Naive thymus-derived CD4-positive, alpha-beta T cell (primary cell): ENCODE measurements at regions not wholly inside any gene's neighbourhood (a gene's known extent, or its start where the extent isn't known, plus 50 kb on each side); places are given as distances from the start of the nearest gene placed in this dataset.

Experiments used
- ATAC-seq: fragments of 150-1000 bp; cut with Tn5 transposase; 2 replicates; pipeline ENCODE4 v1.10.0; 2021; ENCODE audit warnings: mild to moderate bottlenecking, moderate library complexity
- CTCF ChIA-PET: fragments of 350-600 bp; sonication (Branson Sonifier 250); formaldehyde crosslinking; loops from one replicate; lab custom pipeline; 2021; ENCODE audit warnings: antibody characterized with exemption; lab: Charles Lee
- POLR2A ChIA-PET: fragments of 350-600 bp; sonication (Branson Sonifier 250); formaldehyde crosslinking; loops from one replicate; lab custom pipeline; 2021; ENCODE audit warnings: antibody characterized with exemption, inconsistent platforms; lab: Charles Lee
- DNase-seq, 9 donors: peaks; one replicate each; pipeline versions ENCODE4 v3.0.0 to v3.0.0-alpha.2; 2020 to 2022; ENCODE audit warnings: mixed read lengths in 1 of 9
- H3K27ac ChIP-seq: one replicate; pipeline ENCODE4 v1.7.0; 2013; ENCODE audit warnings: mild to moderate bottlenecking, low read depth, low read length, moderate library complexity
- H3K27me3 ChIP-seq, 2 donors: one replicate each; pipeline ENCODE4 v1.7.0; 2013; ENCODE audit warnings: low read length in 2 of 2, mild to moderate bottlenecking in 2 of 2, moderate library complexity in 2 of 2; ENCODE audit not compliant: control insufficient read depth in 2 of 2, insufficient read depth in 2 of 2
- H3K36me3 ChIP-seq, 3 experiments: 1 replicate in 2 of 3; 2 replicates in 1 of 3; pipeline ENCODE4 v1.7.0; 2013; ENCODE audit warnings: low read length in 3 of 3, mild to moderate bottlenecking in 3 of 3, moderate library complexity in 1 of 3; ENCODE audit not compliant: insufficient read depth in 3 of 3, control insufficient read depth in 2 of 3
- H3K4me1 ChIP-seq, 2 donors: one replicate each; pipeline ENCODE4 v1.7.0; 2013; ENCODE audit warnings: low read length in 2 of 2, mild to moderate bottlenecking in 2 of 2, moderate library complexity in 1 of 2; ENCODE audit not compliant: control insufficient read depth in 2 of 2, insufficient read depth in 2 of 2
- H3K4me3 ChIP-seq: 2 replicates; pipeline ENCODE4 v1.7.0; 2013; ENCODE audit warnings: mild to moderate bottlenecking, low read length
- H3K9me3 ChIP-seq, 3 experiments: 1 replicate in 2 of 3; 2 replicates in 1 of 3; pipeline ENCODE4 v1.7.0; 2013; ENCODE audit warnings: low read length in 3 of 3; ENCODE audit not compliant: control insufficient read depth in 2 of 3
- H3K27ac Mint-ChIP-seq, 9 donors: one replicate each; pipeline ENCODE4 v1.8.0; 2020 to 2022; ENCODE audit warnings: mixed read lengths in 9 of 9, mild to moderate bottlenecking in 8 of 9, moderate library complexity in 5 of 9, inconsistent platforms in 2 of 9
- H3K27me3 Mint-ChIP-seq, 5 donors: one replicate each; pipeline ENCODE4 v1.8.0; 2021 to 2022; ENCODE audit warnings: mixed read lengths in 5 of 5, mild to moderate bottlenecking in 1 of 5
- H3K36me3 Mint-ChIP-seq, 5 donors: one replicate each; pipeline ENCODE4 v1.8.0; 2020 to 2022; ENCODE audit warnings: mixed read lengths in 5 of 5, mild to moderate bottlenecking in 3 of 5, inconsistent platforms in 1 of 5
- H3K4me1 Mint-ChIP-seq, 7 donors: one replicate each; pipeline ENCODE4 v1.8.0; 2020 to 2022; ENCODE audit warnings: mixed read lengths in 7 of 7, mild to moderate bottlenecking in 3 of 7, inconsistent platforms in 1 of 7
- H3K4me3 Mint-ChIP-seq, 10 donors: one replicate each; pipeline ENCODE4 v1.8.0; 2020 to 2022; ENCODE audit warnings: mild to moderate bottlenecking in 10 of 10, mixed read lengths in 10 of 10, moderate library complexity in 6 of 10, inconsistent platforms in 2 of 10
- H3K9me3 Mint-ChIP-seq, 11 donors: one replicate each; pipeline ENCODE4 v1.8.0; 2020 to 2022; ENCODE audit warnings: mixed read lengths in 11 of 11, mild to moderate bottlenecking in 4 of 11, inconsistent platforms in 1 of 11, moderate library complexity in 1 of 11
- intact Hi-C, 2 donors: fragments of 100-400 bp; cut with micrococcal nuclease; formaldehyde crosslinking; loops; one replicate each; pipeline ENCODE4 v1.15.1; 2023

- Histone ChIP-seq H3K9me3 (no peaks in the 10 kb centered on the region), H3K4me3 (no peak overlapping the region), H3K27ac (no peak overlapping the region), H3K36me3 (no peaks in the 10 kb centered on the region), H3K4me1 (no peaks in the 10 kb centered on the region), H3K27me3 (no peaks in the 10 kb centered on the region)
- intact Hi-C loops, result no loop called here
- Mint-ChIP-seq H3K36me3 (no peaks in the 10 kb centered on the region), H3K9me3 (no peaks in the 10 kb centered on the region), H3K27ac (no peak overlapping the region), H3K4me1 (peaks cover 0 to 7% (median 4%) of the 10 kb centered on the region in 7 donors), H3K27me3 (peaks cover 0 to 24% (median 4%) of the 10 kb centered on the region in 5 donors), H3K4me3 (no peak overlapping the region)
- no peak for ATAC-seq
- no peak for DNase-seq
- ChIA-PET CTCF (no interaction called here), POLR2A (no interaction called here)
Observed at GRCh38 chr18:76264876-76265250, 230.2 kb downstream of the ZNF516 start.

GRCh38 chr18:76264198-76264875 lies 230.7 kb downstream of the ZNF516 start:
- CTCF ChIA-PET, result no interaction called here

GRCh38 chr18:76263046-76264005 lies 231.7 kb downstream of the ZNF516 start:
- peaks cover 0 to 33% (median 4%) of the 10 kb centered on the region in 5 donors for H3K27me3 Mint-ChIP-seq
- H3K27ac Mint-ChIP-seq, result no peak overlapping the region
- ChIA-PET CTCF (interaction anchor here (0.8 kb wide), 1 partner anchor 10 kb away, joined by 4 read pairs; no protein-coding TSS in a partner anchor), POLR2A (no interaction called here)
- ATAC-seq (no peak), DNase-seq (no peak)
- no peaks in the 10 kb centered on the region for H3K9me3 Mint-ChIP-seq
- H3K4me3 ChIP-seq, result no peak overlapping the region
- no peaks in the 10 kb centered on the region for H3K36me3 Mint-ChIP-seq
- H3K4me1 ChIP-seq, result no peaks in the 10 kb centered on the region
- intact Hi-C loops, result no loop called here
- H3K9me3 ChIP-seq, result no peaks in the 10 kb centered on the region
- peaks cover 0 to 7% (median 4%) of the 10 kb centered on the region in 7 donors for H3K4me1 Mint-ChIP-seq
- no peak overlapping the region for H3K4me3 Mint-ChIP-seq
- no peaks in the 10 kb centered on the region for H3K36me3 ChIP-seq
- H3K27me3 ChIP-seq, result no peaks in the 10 kb centered on the region
- no peak overlapping the region for H3K27ac ChIP-seq

More at GRCh38 chr18:76264198-76264875, 230.7 kb downstream of the ZNF516 start:
- H3K4me1 ChIP-seq, result no peaks in the 10 kb centered on the region
- Mint-ChIP-seq H3K27me3 (peaks cover 0 to 25% (median 4%) of the 10 kb centered on the region in 5 donors), H3K4me1 (peaks cover 0 to 7% (median 4%) of the 10 kb centered on the region in 7 donors), H3K36me3 (no peaks in the 10 kb centered on the region), H3K27ac (peak overlapping the region in 1 of 9 donors; percentile 66), H3K4me3 (peak overlapping the region in 3 of 10 donors; percentile 3 to 38 (median 12)), H3K9me3 (no peaks in the 10 kb centered on the region)
- H3K4me3 ChIP-seq, result no peak overlapping the region
- POLR2A ChIA-PET, result no interaction called here
- no peaks in the 10 kb centered on the region for H3K27me3 ChIP-seq
- ATAC-seq (no peak), DNase-seq (no peak)
- no peak overlapping the region for H3K27ac ChIP-seq
- intact Hi-C loops, result no loop called here
- no peaks in the 10 kb centered on the region for H3K9me3 ChIP-seq
- H3K36me3 ChIP-seq, result no peaks in the 10 kb centered on the region

GRCh38 chr18:76260941-76261472 lies 234.0 kb downstream of the ZNF516 start:
- no peak overlapping the region for H3K27ac ChIP-seq
- peaks cover 0 to 7% (median 2%) of the 10 kb centered on the region in 7 donors for H3K4me1 Mint-ChIP-seq
- no peaks in the 10 kb centered on the region for H3K36me3 Mint-ChIP-seq
- DNase-seq, result no peak
- intact Hi-C loops, result no loop called here
- no peak for ATAC-seq
- H3K27me3 ChIP-seq, result no peaks in the 10 kb centered on the region
- H3K27ac Mint-ChIP-seq, result peak overlapping the region in 1 of 9 donors; percentile 0
- H3K36me3 ChIP-seq, result no peaks in the 10 kb centered on the region
- peaks cover 2 to 29% (median 8%) of the 10 kb centered on the region in 5 donors for H3K27me3 Mint-ChIP-seq
- H3K9me3 ChIP-seq, result no peaks in the 10 kb centered on the region
- CTCF ChIA-PET, result no interaction called here
- no peak overlapping the region for H3K4me3 ChIP-seq
- H3K4me3 Mint-ChIP-seq, result no peak overlapping the region
- no peaks in the 10 kb centered on the region for H3K9me3 Mint-ChIP-seq
- H3K4me1 ChIP-seq, result no peaks in the 10 kb centered on the region
- POLR2A ChIA-PET, result no interaction called here

DNA sequence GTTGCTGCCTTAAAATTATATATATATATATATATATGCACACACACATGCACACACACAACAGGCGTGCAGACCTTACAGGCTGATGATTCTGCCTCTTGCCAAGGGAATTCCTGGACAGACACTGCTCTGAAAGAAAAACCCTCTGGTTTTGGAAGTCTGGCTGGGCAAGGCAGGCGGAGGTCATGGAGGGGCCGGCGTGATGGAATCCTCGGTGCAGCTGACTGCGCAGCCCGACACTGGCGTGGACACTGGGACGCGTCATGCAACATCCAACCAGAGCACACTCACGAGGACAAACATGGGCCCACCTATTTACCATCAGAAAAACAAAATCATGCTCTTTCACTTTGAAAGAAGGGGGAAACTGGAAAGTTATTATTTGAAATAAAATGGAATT lies 235.3 kb downstream of the ZNF516 start:
- H3K36me3 ChIP-seq, result no peaks in the 10 kb centered on the region
- intact Hi-C loops, result no loop called here
- H3K4me1 ChIP-seq, result no peaks in the 10 kb centered on the region
- Mint-ChIP-seq H3K4me1 (peaks cover 0 to 6% (median 0%) of the 10 kb centered on the region in 7 donors), H3K27ac (no peak overlapping the region), H3K27me3 (peaks cover 4 to 24% (median 9%) of the 10 kb centered on the region in 5 donors), H3K4me3 (no peak overlapping the region), H3K9me3 (no peaks in the 10 kb centered on the region), H3K36me3 (no peaks in the 10 kb centered on the region)
- DNase-seq, result no peak
- no peaks in the 10 kb centered on the region for H3K27me3 ChIP-seq
- no peak for ATAC-seq
- ChIA-PET POLR2A (no interaction called here), CTCF (no interaction called here)
- H3K4me3 ChIP-seq, result no peak overlapping the region
- H3K9me3 ChIP-seq, result no peaks in the 10 kb centered on the region
- H3K27ac ChIP-seq, result no peak overlapping the region

GRCh38 chr18:76259096-76259495 lies 235.9 kb downstream of the ZNF516 start:
- no peaks in the 10 kb centered on the region for H3K36me3 Mint-ChIP-seq
- Histone ChIP-seq H3K27me3 (no peaks in the 10 kb centered on the region), H3K9me3 (no peaks in the 10 kb centered on the region), H3K27ac (no peak overlapping the region), H3K4me3 (no peak overlapping the region), H3K4me1 (no peaks in the 10 kb centered on the region), H3K36me3 (no peaks in the 10 kb centered on the region)
- ATAC-seq (no peak), DNase-seq (no peak)
- H3K4me3 Mint-ChIP-seq, result no peak overlapping the region
- POLR2A ChIA-PET, result no interaction called here
- no peak overlapping the region for H3K27ac Mint-ChIP-seq
- no peaks in the 10 kb centered on the region for H3K9me3 Mint-ChIP-seq
- intact Hi-C loops, result no loop called here
- peaks cover 8 to 24% (median 9%) of the 10 kb centered on the region in 5 donors for H3K27me3 Mint-ChIP-seq
- CTCF ChIA-PET, result no interaction called here
- H3K4me1 Mint-ChIP-seq, result peaks cover 0 to 2% (median 0%) of the 10 kb centered on the region in 7 donors
